K562 (cell line): ENCODE measurements at regions not wholly inside any gene's neighbourhood (a gene's known extent, or its start where the extent isn't known, plus 50 kb on each side); places are given as distances from the start of the nearest gene placed in this dataset.

Experiments used
- ATAC-seq: fragments of 200-7000 bp; cut with Tn5 transposase; 3 replicates; pipeline ENCODE4 v1.9.1; 2020; ENCODE audit warnings: moderate library complexity
- BruUV-seq: library from RNA; stranded (reverse); fragments of 400-500 nt; replicated peaks from 2 replicates; lab custom pipeline; 2021; lab: Mats Ljungman, UMichigan
- CTCF ChIA-PET: fragments of 300-600 bp; formaldehyde crosslinking; extraction: SDS; loops from one replicate; lab custom pipeline; 2021; ENCODE audit warnings: low intra/inter-chr PET ratio; lab: Yijun Ruan, JAX
- POLR2A ChIA-PET: fragments of 300-600, 350-650 bp; sonication (Branson Sonifier 250); formaldehyde crosslinking; extraction: SDS; loops from one replicate; lab custom pipeline; 2021; ENCODE audit warnings: antibody characterized with exemption, inconsistent platforms; lab: Yijun Ruan, JAX
- DNase-seq, 4 experiments: peaks; one replicate each; pipeline versions ENCODE4 v3.0.0 to v3.0.0-alpha.2; 2011 to 2018; ENCODE audit warnings: low spot score in 3 of 4, mixed read lengths in 3 of 4; ENCODE audit errors: extremely low read depth in 1 of 4
- FAIRE-seq: peaks from 2 replicates; lab custom pipeline; 2011; peaks lifted over from hg19 to GRCh38; lab: Jason Lieb, UNC
- H2AFZ ChIP-seq: 2 replicates; pipeline ENCODE4 v1.6.0; 2011; ENCODE audit warnings: low read depth, low read length, control low read depth, inconsistent platforms
- H3K27ac ChIP-seq: fragments of 200-600 bp; 3 replicates; pipeline ENCODE4 v1.8.0; 2011; ENCODE audit warnings: low read depth, mild to moderate bottlenecking, control low read depth, inconsistent platforms, low read length, moderate library complexity, mixed read lengths; ENCODE audit errors: extremely low read depth
- H3K27me3 ChIP-seq, 2 experiments: fragments of 300-600 bp in 1 of 2; 2 replicates in 1 of 2; 3 replicates in 1 of 2; pipeline versions ENCODE4 v1.6.0 to v1.8.0; 2011; ENCODE audit warnings: inconsistent platforms in 2 of 2, low read length in 2 of 2, mild to moderate bottlenecking in 1 of 2, mixed read lengths in 1 of 2, moderate library complexity in 1 of 2; ENCODE audit not compliant: control insufficient read depth in 2 of 2, insufficient read depth in 2 of 2
- H3K36me3 ChIP-seq: fragments of 300-600 bp; 3 replicates; pipeline ENCODE4 v1.8.0; 2011; ENCODE audit warnings: mild to moderate bottlenecking, low read length, inconsistent platforms; ENCODE audit not compliant: control insufficient read depth, insufficient read depth
- H3K4me1 ChIP-seq, 2 experiments: fragments of 200-600 bp in 1 of 2; replicated peaks in 1 of 2; 2 replicates in 1 of 2; 3 replicates in 1 of 2; pipeline versions ENCODE4 v1.5.1 to v1.8.0; 2011; ENCODE audit warnings: inconsistent platforms in 2 of 2, low read length in 2 of 2, mild to moderate bottlenecking in 1 of 2, mixed read lengths in 1 of 2, moderate library complexity in 1 of 2; ENCODE audit not compliant: control insufficient read depth in 2 of 2, insufficient read depth in 2 of 2
- H3K4me2 ChIP-seq: 2 replicates; pipeline ENCODE4 v1.6.1; 2011; ENCODE audit warnings: low read length, control low read depth, inconsistent platforms, mixed read lengths; ENCODE audit not compliant: insufficient read depth
- H3K4me3 ChIP-seq: fragments of 200-600 bp; sonication (generic), shearing (Covaris generic); 2 replicates; pipeline ENCODE4 v1.5.1; 2016; ENCODE audit warnings: control low read depth, inconsistent platforms
- H3K79me2 ChIP-seq: fragments of 200-600 bp; 3 replicates; pipeline ENCODE4 v1.8.0; 2011; ENCODE audit warnings: low read length, inconsistent platforms; ENCODE audit not compliant: control insufficient read depth, insufficient read depth
- H3K9ac ChIP-seq, 2 experiments: 2 replicates each; pipeline versions ENCODE4 v1.6.0 to v1.6.1; 2011; ENCODE audit warnings: low read depth in 2 of 2, low read length in 2 of 2, control low read depth in 1 of 2, inconsistent platforms in 1 of 2, mild to moderate bottlenecking in 1 of 2, mixed read lengths in 1 of 2; ENCODE audit not compliant: insufficient read depth in 1 of 2
- H3K9me1 ChIP-seq: one replicate; pipeline ENCODE4 v1.6.0; 2011; ENCODE audit warnings: inconsistent platforms, mild to moderate bottlenecking, low read length, moderate library complexity; ENCODE audit not compliant: control insufficient read depth, insufficient read depth
- H3K9me3 ChIP-seq: replicated peaks from 2 replicates; pipeline ENCODE4 v1.5.1; 2011; ENCODE audit warnings: low read depth, low read length, inconsistent platforms; ENCODE audit not compliant: control insufficient read depth, insufficient read depth
- H4K20me1 ChIP-seq: replicated peaks from 2 replicates; pipeline ENCODE4 v1.6.1; 2011; ENCODE audit warnings: low read length, inconsistent platforms, mixed read lengths; ENCODE audit not compliant: control insufficient read depth, insufficient read depth
- BDP1 ChIP-seq: IDR thresholded peaks from 3 replicates; pipeline ENCODE4 v1.6.1; 2011; ENCODE audit not compliant: insufficient read length, insufficient read depth
- CLOCK ChIP-seq: fragments of 250-450 bp; sonication (Bioruptor Pico); IDR thresholded peaks from 2 replicates; pipeline ENCODE4 v1.4.0; 2020; ENCODE audit warnings: mild to moderate bottlenecking, moderate library complexity, borderline replicate concordance
- FOXO4 ChIP-seq: fragments of 450-650 bp; formaldehyde crosslinking; IDR thresholded peaks from 2 replicates; pipeline ENCODE4 v1.4.0; 2020; ENCODE audit warnings: mild to moderate bottlenecking, moderate library complexity
- HNRNPK ChIP-seq: fragments of 200-400 bp; formaldehyde crosslinking; IDR thresholded peaks from one replicate; pipeline ENCODE4 v1.6.1; 2018; ENCODE audit warnings: mild to moderate bottlenecking, low read depth, low read length; ENCODE audit not compliant: poor library complexity, severe bottlenecking
- MECOM ChIP-seq: fragments of 250-450 bp; sonication (Bioruptor Pico); IDR thresholded peaks from 2 replicates; pipeline ENCODE4 v1.8.0; 2022; ENCODE audit warnings: inconsistent platforms
- NCOA4 ChIP-seq: fragments of 450-650 bp; IDR thresholded peaks from 2 replicates; pipeline ENCODE4 v1.6.1; 2018; ENCODE audit warnings: mild to moderate bottlenecking; ENCODE audit not compliant: partially characterized antibody
- ZBTB2 ChIP-seq: fragments of 450-650 bp; IDR thresholded peaks from 2 replicates; pipeline ENCODE4 v1.6.1; 2016; ENCODE audit warnings: antibody characterized with exemption
- ZNF282 ChIP-seq: sonication (generic); formaldehyde crosslinking; IDR thresholded peaks from 2 replicates; pipeline ENCODE4 v1.8.1; 2023; ENCODE audit warnings: missing genetic modification reagents
- ZNF395 ChIP-seq: fragments of 200-800 bp; sonication (Bioruptor generic); IDR thresholded peaks from 2 replicates; pipeline ENCODE4 v1.6.1; 2017; ENCODE audit warnings: missing genetic modification characterization, missing compliant biosample characterization
- ZSCAN32 ChIP-seq: fragments of 450-650 bp; formaldehyde crosslinking; IDR thresholded peaks from 2 replicates; pipeline ENCODE4 v1.4.0; 2020; ENCODE audit warnings: mild to moderate bottlenecking, moderate library complexity
- WGBS: fragments of 100-300 bp; shearing (Covaris generic); methylation state at CpG from one replicate; pipeline ENCODE4 v1.1.6; 2016; ENCODE audit warnings: low coverage, mixed read lengths; ENCODE audit not compliant: insufficient coverage; ENCODE audit errors: missing lambda C conversion rate; 5-methylcytosine and 5-hydroxymethylcytosine counted together
- in situ Hi-C: fragments of 300-500 bp; cut with MboI; formaldehyde crosslinking; loops from 4 replicates; pipeline ENCODE4 v1.15.0; 2018; ENCODE audit warnings: inconsistent platforms, mixed read lengths
- intact Hi-C: fragments of 100-400 bp; cut with micrococcal nuclease; formaldehyde crosslinking; loops from 2 replicates; pipeline ENCODE4 v1.14.2; 2022

- no peak for DNase-seq
- H3K4me3 ChIP-seq = no peak overlapping the region
- ChIA-PET POLR2A (no interaction called here), CTCF (no interaction called here)
- TF ChIP-seq BDP1 (no peak), ZNF395 (no peak), ZSCAN32 (no peak), ZNF282 (CRISPR knock-in tag) (no peak), FOXO4 (no peak), CLOCK (CRISPR knock-in tag) (no peak), ZBTB2 (no peak), NCOA4 (no peak), MECOM (CRISPR knock-in tag) (no peak), HNRNPK (no peak)
- intact Hi-C loops (no loop called here), in situ Hi-C loops (no loop called here)
- H3K9ac ChIP-seq = no peak overlapping the region
- no peaks in the 10 kb centered on the region for H3K4me1 ChIP-seq
- 0% methylated on average over 2 of the region's 2 CpGs for WGBS
- H3K79me2 ChIP-seq = no peaks in the 10 kb centered on the region
- H3K27ac ChIP-seq = no peak overlapping the region
- H3K9me1 ChIP-seq = no peaks in the 10 kb centered on the region
- BruUV-seq = no TSS peak
- no peak for ATAC-seq
- no peak overlapping the region for H2AFZ ChIP-seq
- H3K4me2 ChIP-seq = no peak overlapping the region
- no peaks in the 10 kb centered on the region for H4K20me1 ChIP-seq
- H3K27me3 ChIP-seq = no peaks in the 10 kb centered on the region
- FAIRE-seq = no peak
- H3K36me3 ChIP-seq = no peaks in the 10 kb centered on the region
- no peaks in the 10 kb centered on the region; the same call in 1 of the 2 replicates for H3K9me3 ChIP-seq
Measured at GRCh38 chr2:35337922-35338321, 1017.7 kb upstream of the CRIM1 start.
